ENCODE measurements at regions not wholly inside any gene's neighbourhood (a gene's known extent, or its start where the extent isn't known, plus 50 kb on each side); places are given as distances from the start of the nearest gene placed in this dataset.
"Not testable (repeated sequence)": the region's sequence is repeated elsewhere in the genome, so short reads cannot be mapped to it uniquely, and the experiment has no call there.

GRCh38 chr9:101977614-101978210 is 239.3 kb upstream of the GRIN3A start:
- DNase-seq (ENCODE audit: low spot score): no peak

GRCh38 chr9:101970609-101971008 is 232.2 kb upstream of the GRIN3A start:
- DNase-seq (ENCODE audit: low spot score): no peak

DNA sequence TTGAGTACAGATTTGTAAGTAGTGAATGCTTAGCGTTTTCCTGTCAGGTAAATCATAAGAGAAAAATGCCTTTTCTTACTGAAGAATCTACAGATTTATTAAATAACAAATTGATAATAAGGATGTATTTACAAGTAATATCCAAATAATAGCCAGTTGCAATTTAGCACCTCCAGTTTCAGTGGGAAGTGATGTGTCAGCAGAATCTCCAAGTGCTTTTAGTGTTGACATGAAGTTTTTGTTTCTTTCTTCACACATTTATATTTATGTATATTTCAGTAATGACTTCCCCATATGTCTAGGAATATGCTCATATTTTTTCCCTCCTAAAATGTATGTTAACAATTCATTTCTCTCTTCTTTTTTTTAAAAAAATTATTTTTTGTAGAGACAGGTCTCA is 229.9 kb upstream of the GRIN3A start:
- DNase-seq (ENCODE audit: low spot score): no peak

DNA sequence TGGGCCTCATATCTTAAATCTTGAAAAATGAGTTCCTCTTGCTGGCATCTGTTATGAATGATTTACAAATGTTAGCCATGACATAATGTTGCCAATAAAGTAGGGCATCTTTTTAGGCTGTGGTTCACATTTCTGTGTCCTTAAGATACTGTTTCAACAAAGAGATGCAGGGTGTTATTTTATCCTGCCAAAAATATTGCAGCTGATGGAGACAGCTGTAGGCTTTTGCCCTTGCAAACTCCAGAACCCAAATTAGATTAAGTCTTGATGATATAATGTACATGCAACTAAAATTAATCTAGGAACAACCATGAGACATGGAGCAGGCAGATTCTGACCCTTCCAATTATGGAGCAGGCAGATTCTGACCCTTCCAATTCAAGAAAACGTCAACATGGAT is 228.2 kb upstream of the GRIN3A start:
- no peak for DNase-seq (ENCODE audit: low spot score)

DNA sequence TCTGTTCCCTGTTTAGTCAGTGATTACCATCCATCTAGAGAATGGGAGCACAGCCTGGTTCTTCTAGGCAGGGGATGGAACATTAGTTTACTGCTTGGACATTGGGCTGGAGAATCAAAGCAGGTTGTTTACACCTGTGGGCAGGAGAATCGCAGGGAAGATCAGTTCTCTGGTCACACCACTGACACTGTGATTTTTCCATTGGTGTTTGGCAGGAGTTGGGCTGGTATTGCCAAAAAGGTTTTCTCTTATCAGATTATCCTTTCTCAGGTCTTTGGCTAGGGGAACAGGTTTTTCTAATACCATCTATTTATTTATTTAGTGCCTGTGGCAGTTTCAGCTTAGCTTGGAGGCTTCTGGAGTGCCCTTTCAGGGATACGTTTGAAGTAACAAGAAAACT is 219.3 kb upstream of the GRIN3A start:
- DNase-seq (ENCODE audit: low spot score): no peak

GRCh38 chr9:101951598-101951997 is 213.2 kb upstream of the GRIN3A start:
- DNase-seq (ENCODE audit: low spot score): no peak

- no peak for DNase-seq (ENCODE audit: low spot score)
Measured at GRCh38 chr9:101931756-101932155, 193.3 kb upstream of the GRIN3A start.

DNA sequence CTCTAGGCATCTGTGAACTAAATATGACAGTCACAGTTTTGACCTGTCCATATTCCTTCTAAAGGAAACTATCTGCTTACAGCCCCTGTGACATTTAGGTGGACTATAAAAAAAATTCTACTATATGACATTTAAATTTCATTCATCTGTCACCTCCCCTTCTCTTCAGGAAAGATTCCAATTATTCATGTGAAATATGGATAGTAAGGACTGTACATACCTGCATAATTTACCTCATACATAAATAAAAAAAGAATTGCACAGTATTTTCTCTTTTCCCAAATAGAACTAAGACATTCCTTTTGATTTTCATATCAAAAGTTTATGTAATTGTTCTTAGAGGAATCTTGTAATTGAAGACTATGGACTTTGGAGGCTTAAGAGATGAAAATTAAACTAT is 192.3 kb upstream of the GRIN3A start:
- no peak for DNase-seq (ENCODE audit: low spot score)

- no peak for DNase-seq (ENCODE audit: low spot score)
Measured at GRCh38 chr9:101925498-101925897, 187.1 kb upstream of the GRIN3A start.

- no peak for DNase-seq (ENCODE audit: low spot score)
Measured at GRCh38 chr9:101923451-101923850, 185.0 kb upstream of the GRIN3A start.

DNA sequence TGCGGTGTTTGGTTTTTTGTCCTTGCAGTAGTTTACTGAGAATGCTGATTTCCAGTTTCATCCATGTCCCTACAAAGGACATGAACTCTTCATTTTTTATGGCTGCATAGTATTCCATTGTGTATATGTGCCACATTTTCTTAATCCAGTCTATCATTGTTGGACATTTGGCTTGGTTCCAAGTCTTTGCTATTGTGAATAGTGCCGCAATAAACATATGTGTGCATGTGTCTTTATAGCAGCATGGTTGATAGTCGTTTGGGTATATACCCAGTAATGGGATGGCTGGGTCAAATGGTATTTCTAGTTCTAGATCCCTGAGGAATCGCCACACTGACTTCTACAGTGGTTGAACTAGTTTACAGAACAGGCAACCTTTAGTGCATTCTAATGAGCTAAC is 178.5 kb upstream of the GRIN3A start:
- not testable (repeated sequence) for DNase-seq (ENCODE audit: low spot score)

DNA sequence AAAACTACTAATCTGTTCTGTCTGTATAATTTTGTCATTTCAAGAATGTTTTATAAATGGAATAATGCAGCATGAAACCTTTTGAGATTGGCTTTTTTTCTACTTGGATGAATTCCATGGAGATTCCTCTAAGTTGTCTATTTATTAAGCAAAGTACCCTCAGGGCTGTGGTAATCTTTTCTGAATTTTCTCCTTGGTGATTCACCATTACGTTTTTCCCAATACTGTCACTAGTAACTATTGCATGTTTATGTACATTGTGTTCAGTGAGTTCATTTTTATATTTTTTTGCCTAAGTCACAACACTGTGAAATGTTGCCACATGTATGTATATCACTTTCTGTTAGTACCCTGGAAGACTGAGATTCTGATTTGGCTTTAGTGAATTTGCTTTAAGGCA is 177.0 kb upstream of the GRIN3A start:
- DNase-seq (ENCODE audit: low spot score): no peak

DNA sequence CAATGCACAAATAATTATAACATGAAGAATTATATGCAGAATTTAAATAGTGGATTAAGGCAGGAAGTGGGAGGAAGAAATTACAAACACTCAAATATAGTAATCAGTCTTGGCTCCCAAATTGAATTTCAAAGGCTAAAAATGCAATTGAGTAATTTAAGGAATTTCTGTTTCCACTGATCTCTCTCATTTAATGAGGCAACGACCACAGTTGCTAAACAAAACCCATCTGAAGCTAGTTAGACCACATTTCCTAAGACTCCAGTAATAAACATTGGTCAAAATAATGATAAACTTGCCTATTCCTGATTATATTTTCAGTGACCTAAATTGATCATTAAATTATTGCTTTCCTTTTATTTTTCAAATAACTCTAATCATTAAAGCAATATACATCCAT is 174.3 kb upstream of the GRIN3A start:
- no peak for DNase-seq (ENCODE audit: low spot score)

- no peak for DNase-seq (ENCODE audit: low spot score)
Measured at GRCh38 chr9:101907466-101907865, 169.0 kb upstream of the GRIN3A start.

DNA sequence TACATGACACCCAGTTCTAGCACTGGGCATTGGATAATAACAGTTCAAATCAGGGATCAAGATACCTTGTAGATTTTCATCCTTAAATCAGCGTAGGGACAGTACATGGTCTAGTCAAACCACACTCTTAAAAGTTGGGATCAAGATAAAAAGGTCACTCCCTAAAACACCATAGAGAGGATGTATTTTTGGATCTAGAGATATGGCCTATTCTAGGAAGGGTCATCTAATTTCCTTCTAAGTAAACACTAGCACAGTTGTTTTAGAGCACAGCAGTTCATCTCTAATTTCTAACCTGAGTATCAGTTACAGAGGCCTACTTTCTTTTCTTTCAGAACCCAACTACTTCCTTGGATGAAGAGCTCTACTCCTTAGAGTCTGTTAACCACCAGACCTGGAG is 166.4 kb upstream of the GRIN3A start:
- no peak for DNase-seq (ENCODE audit: low spot score)

GRCh38 chr9:101902051-101902450 is 163.6 kb upstream of the GRIN3A start:
- DNase-seq (ENCODE audit: low spot score): no peak

DNA sequence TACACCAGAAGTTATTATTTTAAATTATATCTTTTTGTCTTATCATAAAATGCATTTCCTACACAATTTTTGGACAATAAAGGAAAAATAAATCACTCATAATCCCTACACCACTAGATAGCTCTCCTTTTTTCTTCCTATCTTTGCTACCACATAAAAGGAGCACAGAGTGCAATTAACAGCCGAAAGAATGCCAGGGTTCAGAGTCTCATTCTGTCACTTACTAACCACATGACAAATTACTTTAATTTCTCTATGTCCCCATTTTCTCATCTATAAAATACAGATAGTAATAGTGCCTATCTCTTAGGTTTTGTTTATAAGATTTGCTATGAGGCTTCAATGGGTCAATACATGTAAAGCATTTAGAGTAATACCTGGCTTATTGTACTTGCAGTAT is 158.7 kb upstream of the GRIN3A start:
- no peak for DNase-seq (ENCODE audit: low spot score)

GRCh38 chr9:101893661-101894646 is 155.5 kb upstream of the GRIN3A start:
- no peak for DNase-seq (ENCODE audit: low spot score)

GRCh38 chr9:101881508-101881907 is 143.1 kb upstream of the GRIN3A start:
- DNase-seq (ENCODE audit: low spot score): no peak

DNA sequence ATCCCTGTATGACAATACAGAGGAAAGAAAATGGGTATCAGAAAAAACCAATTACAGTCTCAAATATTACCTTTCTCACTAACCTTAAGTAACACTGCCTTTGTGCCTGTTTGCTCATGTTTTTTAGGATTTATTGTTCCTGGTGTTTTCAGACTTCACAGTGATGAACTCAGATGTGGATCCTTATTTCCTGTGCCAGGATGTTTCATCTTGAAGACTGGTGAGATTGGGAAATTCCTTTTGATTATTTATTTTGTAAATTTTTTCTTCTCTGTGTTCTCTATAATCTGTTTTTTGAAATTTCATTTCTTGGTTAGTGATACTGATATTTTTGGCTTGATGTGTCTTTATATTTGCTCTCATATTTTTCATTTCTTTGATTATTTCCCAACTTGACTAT is 142.4 kb upstream of the GRIN3A start:
- DNase-seq (ENCODE audit: low spot score): no peak

DNA sequence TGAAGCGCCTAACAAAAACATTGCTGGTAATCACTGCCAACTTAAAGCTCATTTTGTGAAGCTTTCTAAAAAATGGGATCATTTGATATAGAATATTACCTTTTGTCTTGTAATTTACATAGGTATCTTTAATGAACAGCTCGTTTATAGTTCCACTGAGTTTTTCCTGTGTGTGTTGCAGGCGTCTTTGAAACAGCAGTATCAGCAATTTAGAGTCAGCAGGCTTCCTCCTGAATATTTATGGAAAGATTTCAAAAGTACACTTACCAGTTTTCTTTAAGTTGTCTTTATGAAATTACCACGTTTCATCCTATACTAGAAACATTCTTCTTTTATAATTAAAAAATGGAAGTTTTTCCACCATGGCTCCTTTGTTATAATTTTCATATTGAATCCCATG is 140.3 kb upstream of the GRIN3A start:
- no peak for DNase-seq (ENCODE audit: low spot score)

DNA sequence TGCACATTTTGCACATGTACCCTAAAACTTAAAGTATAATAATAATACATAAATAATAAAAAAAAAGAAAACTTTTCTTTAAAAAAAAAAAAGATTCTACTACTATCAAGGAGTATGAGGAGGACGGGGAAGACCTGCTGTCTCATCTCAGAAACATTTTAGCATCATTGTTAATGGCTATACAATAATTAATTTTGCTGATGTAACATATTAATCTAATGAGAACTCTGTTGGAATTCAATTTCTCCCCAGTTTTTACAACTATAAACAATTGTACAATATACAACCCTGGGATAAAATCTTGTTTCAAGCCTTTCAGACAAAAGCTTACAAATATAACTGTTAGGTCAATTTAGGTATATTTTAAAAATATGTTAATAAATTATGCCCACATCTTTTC is 139.0 kb upstream of the GRIN3A start:
- no peak for DNase-seq (ENCODE audit: low spot score)

DNA sequence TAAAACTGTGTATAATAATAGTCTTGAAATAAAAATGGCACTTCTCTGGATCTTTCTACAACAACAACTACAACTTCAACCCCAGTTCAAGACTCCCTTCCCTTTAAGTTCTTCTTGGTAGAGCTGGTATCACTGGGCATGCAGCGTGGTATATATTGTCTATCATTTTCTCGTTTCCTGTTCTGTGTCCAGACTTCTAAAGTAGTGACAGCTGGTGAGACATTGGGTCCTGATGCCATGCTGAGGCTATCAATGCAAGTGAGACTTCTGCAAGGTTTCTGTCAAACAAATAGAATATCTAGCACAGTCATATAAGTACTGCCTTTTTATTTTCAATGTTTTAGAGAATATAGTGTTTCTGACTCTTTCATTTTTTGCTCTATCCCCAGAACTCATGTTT is 123.0 kb upstream of the GRIN3A start:
- DNase-seq (ENCODE audit: low spot score): no peak

- DNase-seq (ENCODE audit: low spot score): no peak
Measured at GRCh38 chr9:101860920-101861319, 122.5 kb upstream of the GRIN3A start.
